Progenitor cell of endocrine pancreas (in vitro differentiated cells): ENCODE measurements at regions not wholly inside any gene's neighbourhood (a gene's known extent, or its start where the extent isn't known, plus 50 kb on each side); places are given as distances from the start of the nearest gene placed in this dataset.

Experiments
- DNase-seq: peaks from one replicate; pipeline ENCODE4 v3.0.0; 2021; ENCODE audit warnings: low spot score; ENCODE audit not compliant: unreplicated experiment
- H3K27ac Mint-ChIP-seq: 2 replicates; pipeline ENCODE4 v1.8.0; 2021; ENCODE audit warnings: mild to moderate bottlenecking, moderate library complexity, mixed read lengths
- H3K27me3 Mint-ChIP-seq: 2 replicates; pipeline ENCODE4 v1.8.0; 2021; ENCODE audit warnings: mixed read lengths
- H3K36me3 Mint-ChIP-seq: 2 replicates; pipeline ENCODE4 v1.8.0; 2022; ENCODE audit warnings: mixed read lengths; ENCODE audit not compliant: insufficient read depth
- H3K4me1 Mint-ChIP-seq: 2 replicates; pipeline ENCODE4 v1.8.0; 2021; ENCODE audit warnings: low read depth, mixed read lengths
- H3K4me3 Mint-ChIP-seq: 2 replicates; pipeline ENCODE4 v1.8.0; 2021; ENCODE audit warnings: low read depth, mild to moderate bottlenecking, moderate library complexity, mixed read lengths
- H3K9me3 Mint-ChIP-seq: 2 replicates; pipeline ENCODE4 v1.8.0; 2021; ENCODE audit warnings: low read depth, mixed read lengths
- CTCF ChIP-seq: fragments of 200-600 bp; sonication (generic); IDR thresholded peaks from one replicate; pipeline ENCODE4 v1.5.0; 2021; ENCODE audit warnings: antibody characterized with exemption, mild to moderate bottlenecking; ENCODE audit not compliant: unreplicated experiment

DNA sequence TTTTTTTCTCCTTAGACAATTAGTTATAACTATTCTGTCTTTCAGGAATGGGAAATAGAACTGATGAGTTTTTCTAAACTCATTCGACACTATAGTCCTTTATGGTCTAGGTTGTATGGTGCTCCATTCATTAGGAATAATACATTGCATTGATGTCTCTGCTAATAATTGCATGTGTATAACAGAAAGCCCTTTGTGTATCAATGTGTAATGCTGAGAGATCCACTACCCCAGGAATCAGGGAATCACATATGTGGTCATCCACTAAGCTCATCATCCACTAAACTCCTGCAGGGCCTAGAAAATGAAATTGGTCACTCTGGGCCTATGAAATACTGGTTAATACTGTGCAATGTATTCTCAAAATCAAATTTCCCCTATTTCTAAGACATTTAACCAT lies 242.0 kb upstream of the CDH18 start:
- no peak for DNase-seq
- no peaks in the 10 kb centered on the region for H3K4me1 Mint-ChIP-seq
- no peak for TF ChIP-seq CTCF
- H3K27me3 Mint-ChIP-seq: no peaks in the 10 kb centered on the region
- no peak overlapping the region for H3K27ac Mint-ChIP-seq
- H3K9me3 Mint-ChIP-seq: peaks cover under 1% of the 10 kb centered on the region
- no peaks in the 10 kb centered on the region for H3K36me3 Mint-ChIP-seq
- H3K4me3 Mint-ChIP-seq: no peak overlapping the region

- Mint-ChIP-seq H3K27me3 (no peaks in the 10 kb centered on the region), H3K27ac (no peak overlapping the region), H3K9me3 (no peaks in the 10 kb centered on the region), H3K4me3 (no peak overlapping the region), H3K4me1 (no peaks in the 10 kb centered on the region), H3K36me3 (no peaks in the 10 kb centered on the region)
- TF ChIP-seq CTCF: no peak
- DNase-seq: no peak
Measured at GRCh38 chr5:20229303-20230005, 241.5 kb upstream of the CDH18 start.

- H3K27me3 Mint-ChIP-seq: no peaks in the 10 kb centered on the region
- no peaks in the 10 kb centered on the region for H3K4me1 Mint-ChIP-seq
- H3K27ac Mint-ChIP-seq: no peak overlapping the region
Measured at GRCh38 chr5:20224966-20225365, 237.0 kb upstream of the CDH18 start.

GRCh38 chr5:20224046-20224445 lies 236.0 kb upstream of the CDH18 start:
- no peak for TF ChIP-seq CTCF
- H3K4me1 Mint-ChIP-seq: no peaks in the 10 kb centered on the region

More at GRCh38 chr5:20224966-20225365, 237.0 kb upstream of the CDH18 start:
- no peaks in the 10 kb centered on the region for H3K36me3 Mint-ChIP-seq
- H3K9me3 Mint-ChIP-seq: no peaks in the 10 kb centered on the region
- DNase-seq: no peak
- no peak for TF ChIP-seq CTCF
- H3K4me3 Mint-ChIP-seq: no peak overlapping the region

GRCh38 chr5:20223451-20223850 lies 235.5 kb upstream of the CDH18 start:
- no peaks in the 10 kb centered on the region for H3K27me3 Mint-ChIP-seq
- no peak overlapping the region for H3K27ac Mint-ChIP-seq
- DNase-seq: no peak
- no peaks in the 10 kb centered on the region for H3K36me3 Mint-ChIP-seq
- TF ChIP-seq CTCF: no peak
- H3K9me3 Mint-ChIP-seq: peaks cover 3% of the 10 kb centered on the region
- no peaks in the 10 kb centered on the region for H3K4me1 Mint-ChIP-seq
- H3K4me3 Mint-ChIP-seq: no peak overlapping the region

More at GRCh38 chr5:20224046-20224445, 236.0 kb upstream of the CDH18 start:
- Mint-ChIP-seq H3K27ac (no peak overlapping the region), H3K36me3 (no peaks in the 10 kb centered on the region), H3K27me3 (no peaks in the 10 kb centered on the region), H3K4me3 (no peak overlapping the region), H3K9me3 (no peaks in the 10 kb centered on the region)
- no peak for DNase-seq
